ENCODE measurements at regions not wholly inside any gene's neighbourhood (a gene's known extent, or its start where the extent isn't known, plus 50 kb on each side); places are given as distances from the start of the nearest gene placed in this dataset.

GRCh38 chr12:93180566-93180965 lies 197.2 kb upstream of the NUDT4 start:
- DNase-seq = no peak

- DNase-seq = no peak
Measured at GRCh38 chr12:93181409-93181965, 196.2 kb upstream of the NUDT4 start.

GRCh38 chr12:93183940-93184671 lies 193.6 kb upstream of the NUDT4 start:
- no peak for DNase-seq

DNA sequence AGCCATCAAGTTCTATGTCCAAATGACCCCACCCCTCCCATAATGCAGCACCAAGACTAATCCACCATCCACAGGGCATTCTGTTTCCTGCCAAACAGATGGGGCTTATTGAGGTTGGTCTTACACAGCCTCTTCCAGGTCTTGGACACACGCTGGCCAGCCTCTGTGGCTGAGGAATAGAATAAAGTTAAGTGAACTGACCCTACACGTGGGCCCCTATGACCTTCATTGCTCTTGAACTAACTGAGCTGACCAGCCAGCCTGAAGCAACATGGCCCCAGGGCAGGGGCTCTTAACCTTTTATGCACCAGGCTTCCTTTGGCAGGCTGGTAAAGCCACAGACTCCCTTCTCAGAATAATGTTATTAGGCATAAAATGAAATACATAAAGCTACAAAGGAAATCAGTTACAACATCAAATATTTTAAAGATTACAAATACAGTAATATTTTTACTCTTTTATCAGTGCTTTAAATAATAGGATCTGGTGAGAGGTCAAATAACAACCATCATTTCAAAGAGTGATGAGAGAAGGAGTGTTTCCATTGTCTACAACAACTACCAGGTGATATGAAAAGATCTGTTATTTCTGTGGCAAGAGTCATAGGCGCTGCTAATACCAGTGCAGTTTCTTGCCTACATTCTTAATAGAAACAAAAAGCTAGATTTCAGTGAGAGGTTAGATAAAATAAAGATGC lies 192.9 kb upstream of the NUDT4 start:
- DNase-seq = no peak

DNA sequence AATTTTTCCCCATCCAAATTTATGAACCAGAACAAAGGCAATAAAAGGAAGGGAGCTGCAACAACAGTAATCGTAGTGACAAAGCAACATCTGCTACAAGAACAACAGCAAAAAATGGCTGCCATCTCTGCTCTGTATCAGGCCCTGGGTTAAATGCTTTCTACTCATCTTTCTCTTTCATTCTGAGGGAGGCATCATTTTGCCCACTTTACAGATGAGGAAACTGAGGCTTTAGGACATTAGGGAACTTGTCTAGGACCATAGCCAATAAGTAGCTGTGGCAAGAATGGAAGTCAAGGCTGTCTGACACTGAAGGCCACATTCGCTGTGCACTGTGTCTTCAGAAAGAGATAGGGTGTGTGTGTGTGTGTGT lies 192.4 kb upstream of the NUDT4 start:
- DNase-seq = no peak

- DNase-seq = no peak
Measured at GRCh38 chr12:93186131-93186530, 191.6 kb upstream of the NUDT4 start.

DNA sequence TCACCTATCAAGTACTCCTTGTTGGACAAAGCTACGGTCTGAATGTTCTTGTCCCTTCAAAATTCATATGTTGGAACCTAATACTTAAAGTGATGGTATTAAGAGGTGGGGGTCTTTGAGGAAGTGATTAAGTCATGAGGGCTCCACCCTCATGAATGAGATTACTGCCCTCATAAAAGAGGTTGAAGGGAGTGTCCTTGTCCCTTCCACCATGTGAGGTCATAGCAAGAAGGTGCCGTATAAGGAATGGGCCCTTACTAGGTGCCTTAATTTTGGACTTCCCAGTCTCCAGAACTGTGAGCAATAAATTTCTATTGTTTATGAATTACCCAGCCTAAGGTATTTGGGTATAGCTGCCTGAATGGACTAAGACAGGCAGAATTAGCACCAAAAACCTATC lies 191.1 kb upstream of the NUDT4 start:
- DNase-seq = no peak

DNA sequence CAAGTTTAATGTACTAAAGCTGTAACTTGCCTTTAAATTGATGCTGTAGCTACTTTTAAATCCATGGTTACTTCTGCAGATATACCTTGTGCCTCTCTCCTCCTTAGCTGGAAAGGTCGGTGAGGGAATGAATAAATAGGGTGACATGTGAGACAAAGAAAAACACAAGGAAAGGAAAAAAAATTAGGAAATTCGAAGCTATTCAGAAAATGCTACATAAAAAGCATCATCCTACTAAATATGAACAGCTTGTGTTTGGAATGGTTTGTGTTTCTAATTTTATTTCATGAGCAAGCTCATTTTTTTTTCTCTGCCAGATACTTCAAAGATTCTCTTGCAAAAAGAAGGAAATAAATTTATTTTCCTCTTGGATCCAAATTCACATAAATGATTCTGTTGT lies 186.3 kb upstream of the NUDT4 start:
- DNase-seq = no peak

GRCh38 chr12:93191956-93192355 lies 185.8 kb upstream of the NUDT4 start:
- DNase-seq = no peak

DNA sequence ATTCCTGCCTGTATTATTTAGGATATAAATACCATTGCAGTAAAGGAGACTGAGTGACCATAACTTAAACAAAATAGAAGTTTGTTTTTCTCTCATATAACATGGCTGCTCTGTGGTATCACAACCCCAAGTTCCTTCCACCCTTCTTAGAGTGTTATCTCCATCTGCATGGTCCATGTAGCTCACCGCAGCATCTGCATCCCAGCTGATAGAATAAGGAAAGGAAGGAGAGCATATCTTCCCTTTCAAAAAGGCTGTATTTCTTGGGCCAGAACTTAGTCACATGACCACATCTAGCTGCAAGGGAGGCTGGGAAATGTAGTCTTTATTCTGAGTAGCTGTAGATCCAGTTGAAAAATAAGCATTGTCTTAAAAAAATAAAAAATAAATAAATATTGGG lies 184.8 kb upstream of the NUDT4 start:
- DNase-seq = no peak

DNA sequence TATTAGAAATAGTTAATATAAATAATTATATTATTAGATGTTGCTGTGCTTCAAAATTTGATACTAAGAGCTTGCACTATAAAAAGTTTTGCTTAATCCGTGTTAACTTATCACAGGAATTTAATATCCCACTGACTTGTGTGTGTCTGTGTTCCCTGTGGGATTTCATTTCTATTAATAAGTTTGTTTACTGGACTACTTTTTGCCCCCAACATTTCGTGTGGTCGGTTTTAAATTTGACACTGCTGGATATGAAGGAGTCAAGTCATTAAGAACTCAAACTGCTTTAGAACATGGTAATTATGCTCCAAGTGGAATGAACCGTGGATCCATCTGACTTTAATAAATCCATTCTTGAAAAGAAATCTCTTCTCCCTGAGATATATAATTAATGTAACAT lies 182.2 kb upstream of the NUDT4 start:
- DNase-seq = no peak

GRCh38 chr12:93197067-93197593 lies 180.6 kb upstream of the NUDT4 start:
- DNase-seq = no peak

GRCh38 chr12:93198086-93198485 lies 179.6 kb upstream of the NUDT4 start:
- DNase-seq = no peak

DNA sequence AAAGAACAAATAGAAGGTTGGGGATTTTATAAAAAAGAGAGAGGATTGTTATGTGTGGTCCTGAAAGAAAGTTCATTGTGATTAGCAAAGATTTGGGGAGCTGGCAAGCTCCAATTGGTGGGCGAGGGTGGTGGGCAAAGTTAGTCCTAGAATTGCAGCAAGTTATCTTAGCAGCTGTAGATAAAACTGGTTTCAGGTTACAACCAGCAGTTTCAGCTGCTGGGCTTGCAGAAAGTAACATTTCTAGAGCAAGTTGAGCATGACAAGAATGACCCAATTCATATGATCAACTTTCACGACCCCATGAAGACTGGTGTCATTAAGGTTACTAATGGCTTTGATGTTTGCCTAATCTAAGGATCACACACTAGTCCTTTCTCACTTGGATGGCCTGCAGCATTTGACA lies 177.9 kb upstream of the NUDT4 start:
- DNase-seq = no peak

DNA sequence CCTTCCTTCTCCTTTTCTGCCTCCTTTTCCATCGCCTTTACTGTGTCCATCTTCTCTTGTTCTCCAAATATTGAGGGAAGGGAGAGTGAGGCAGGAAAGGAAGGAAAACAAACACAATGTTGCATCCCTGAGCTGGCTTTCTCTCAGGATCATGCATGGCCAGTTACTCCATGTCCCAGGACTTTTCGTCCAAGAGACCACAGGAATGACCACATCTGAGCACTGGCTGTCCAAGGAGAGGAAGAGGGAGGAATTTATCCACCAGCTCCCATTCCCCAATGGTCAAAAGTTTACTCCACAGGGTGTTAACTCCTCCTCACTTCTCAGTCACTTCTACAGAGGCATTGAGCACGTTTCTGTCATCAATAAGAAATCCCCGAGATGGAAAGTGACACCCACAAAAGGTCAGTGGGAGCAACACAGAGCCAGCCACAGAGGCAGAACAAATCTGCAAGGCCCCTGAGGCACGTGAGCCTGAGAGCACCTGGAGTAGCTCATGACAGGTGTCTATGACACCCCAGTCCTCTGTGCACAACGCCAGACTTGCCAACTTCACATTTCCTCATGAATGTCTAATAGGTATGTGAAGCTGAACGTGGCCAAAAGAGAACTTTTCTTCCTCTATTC lies 177.3 kb upstream of the NUDT4 start:
- DNase-seq = no peak

GRCh38 chr12:93201990-93202389 lies 175.7 kb upstream of the NUDT4 start:
- DNase-seq = no peak

DNA sequence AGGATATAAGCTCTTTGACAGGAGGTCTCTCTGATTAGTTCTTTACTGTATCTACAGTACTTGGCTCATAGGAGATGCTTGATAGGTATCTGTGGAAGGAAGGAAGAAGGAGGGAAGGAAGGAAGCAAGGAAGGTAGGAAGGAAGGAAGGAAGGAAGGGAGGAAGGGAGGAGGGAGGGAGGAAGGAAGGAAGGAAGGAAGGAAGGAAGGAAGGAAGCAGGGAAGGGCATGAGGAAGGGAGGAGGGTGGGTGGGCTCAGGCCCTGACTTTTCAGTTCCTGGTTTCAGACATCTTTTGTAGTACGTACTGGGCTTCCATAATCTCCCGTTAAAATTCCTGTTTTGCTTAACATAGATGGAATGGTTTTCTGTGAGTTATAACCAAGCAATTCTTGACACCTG lies 175.0 kb upstream of the NUDT4 start:
- no peak for DNase-seq

- no peak for DNase-seq
Measured at GRCh38 chr12:93203361-93203760, 174.4 kb upstream of the NUDT4 start.

DNA sequence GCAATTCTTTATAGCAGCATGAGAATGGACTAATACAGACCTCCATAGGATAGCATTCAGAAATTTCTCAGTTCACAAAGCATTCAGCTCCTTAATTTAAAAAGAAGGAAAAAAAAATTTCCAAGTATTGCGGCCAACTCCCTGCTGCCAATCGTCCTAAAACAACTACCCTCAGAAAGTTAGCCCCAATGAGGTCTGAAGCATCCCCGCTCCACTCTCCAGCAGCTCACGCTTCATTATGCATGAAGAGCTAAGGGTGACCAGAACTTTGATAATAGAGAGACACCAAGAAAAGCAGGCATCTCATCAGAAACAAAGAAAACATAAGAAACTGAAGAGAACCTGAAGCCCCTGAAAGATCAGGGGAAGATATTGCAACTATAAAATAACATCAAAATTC lies 172.8 kb upstream of the NUDT4 start:
- no peak for DNase-seq

- DNase-seq = no peak
Measured at GRCh38 chr12:93205361-93205760, 172.4 kb upstream of the NUDT4 start.

DNA sequence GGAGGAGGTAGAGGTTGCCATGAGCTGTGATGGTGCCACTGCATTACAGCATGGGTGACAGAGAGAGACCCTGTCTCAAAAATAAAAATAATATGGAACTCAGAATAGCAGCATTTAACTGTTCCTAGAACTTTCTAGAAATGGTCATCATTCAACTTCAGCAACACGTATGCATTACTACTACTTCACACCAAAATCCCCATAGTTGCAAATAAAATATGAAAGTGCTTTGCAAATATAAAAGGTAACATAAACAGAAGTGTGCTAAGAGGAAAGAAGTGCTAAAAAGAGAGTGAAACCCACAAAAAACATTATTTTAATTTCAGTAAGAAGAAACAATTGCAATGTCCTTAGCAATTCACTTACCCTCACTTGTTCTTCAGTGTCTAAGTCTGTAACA lies 169.7 kb upstream of the NUDT4 start:
- DNase-seq = no peak

GRCh38 chr12:93214523-93215289 lies 163.0 kb upstream of the NUDT4 start:
- no peak for DNase-seq

- no peak for DNase-seq
Measured at GRCh38 chr12:93215290-93215678, 162.4 kb upstream of the NUDT4 start.
